ENCODE measurements at regions not wholly inside any gene's neighbourhood (a gene's known extent, or its start where the extent isn't known, plus 50 kb on each side); places are given as distances from the start of the nearest gene placed in this dataset.
"Not testable (repeated sequence)": the region's sequence is repeated elsewhere in the genome, so short reads cannot be mapped to it uniquely, and the experiment has no call there.

DNA sequence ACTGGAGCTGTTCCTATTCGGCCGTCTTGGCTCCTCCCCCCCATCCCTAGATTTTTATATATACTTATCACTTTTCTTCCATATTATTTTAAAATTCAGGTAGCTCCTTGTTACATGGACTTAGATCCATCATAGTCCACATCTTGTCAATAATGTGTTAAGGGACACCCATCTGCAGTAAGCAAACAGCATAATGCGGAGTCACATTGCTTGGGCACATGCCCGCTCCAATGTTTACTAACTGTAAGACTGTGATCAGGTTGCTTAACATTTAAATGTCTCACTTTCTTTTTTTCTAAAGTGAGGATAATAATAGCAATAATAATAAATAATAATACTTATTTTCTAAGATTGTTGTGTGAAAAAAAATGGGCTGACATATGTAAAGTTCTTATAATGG is 303.2 kb upstream of the SOX14 start:
- no peak for DNase-seq (ENCODE audit: low read depth)

DNA sequence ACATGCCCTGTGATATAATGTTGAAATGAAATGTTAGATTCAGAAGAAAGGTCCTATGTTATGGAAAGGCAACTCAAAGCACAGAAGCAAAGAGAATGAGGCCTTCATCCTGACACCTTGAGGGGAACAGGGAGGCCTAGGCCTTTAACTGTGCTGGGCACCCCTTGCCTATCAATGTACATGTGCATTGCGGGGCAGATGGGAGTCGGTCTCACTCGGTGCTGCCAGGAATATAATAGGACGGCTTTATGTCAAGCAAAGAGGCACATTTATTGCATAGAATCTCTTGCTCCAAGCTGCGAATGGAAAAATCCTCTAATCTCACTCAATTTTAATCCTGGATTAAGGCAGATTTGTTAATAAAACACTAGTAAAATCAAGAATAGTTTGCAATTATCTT is 301.0 kb upstream of the SOX14 start:
- DNase-seq (ENCODE audit: low read depth) = no peak

DNA sequence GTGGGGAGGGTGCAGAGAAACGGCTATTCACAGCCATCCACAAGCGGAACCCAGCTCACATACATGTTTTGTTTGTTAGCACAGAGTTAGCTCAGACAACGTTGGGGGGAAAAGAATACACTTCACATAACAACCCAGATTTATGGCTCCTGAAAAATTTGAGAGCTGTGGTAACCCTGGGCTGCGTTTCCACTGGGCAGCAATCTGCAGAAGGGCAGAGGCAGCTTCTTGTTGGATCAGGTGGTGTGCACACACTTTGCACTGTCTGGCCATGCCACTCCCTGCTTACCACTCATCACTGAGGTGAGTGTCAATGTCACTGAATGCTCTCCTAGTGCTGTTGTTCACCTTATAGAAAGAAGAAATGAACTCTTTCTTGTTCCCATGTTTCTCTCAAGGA is 299.8 kb upstream of the SOX14 start:
- DNase-seq (ENCODE audit: low read depth) = no peak

DNA sequence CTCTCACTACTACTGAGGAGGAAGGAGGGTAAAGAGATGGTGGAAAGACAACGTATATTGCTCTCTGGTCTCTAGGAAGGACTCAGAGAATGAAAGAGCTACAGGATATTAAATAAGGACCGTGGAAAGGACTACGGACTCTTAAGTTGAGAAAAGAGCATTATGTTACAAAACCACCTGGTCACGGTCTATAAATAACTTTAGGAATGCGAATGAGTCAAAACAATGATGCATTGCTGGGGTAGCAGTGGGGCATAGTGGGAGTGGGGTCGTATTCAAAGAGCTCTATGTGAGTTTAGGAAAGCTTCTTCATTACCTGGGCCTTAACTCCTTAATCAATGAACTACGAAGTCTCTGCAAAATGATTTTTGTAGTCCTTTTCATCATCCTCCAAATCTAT is 295.7 kb upstream of the SOX14 start:
- no peak for DNase-seq (ENCODE audit: low read depth)

DNA sequence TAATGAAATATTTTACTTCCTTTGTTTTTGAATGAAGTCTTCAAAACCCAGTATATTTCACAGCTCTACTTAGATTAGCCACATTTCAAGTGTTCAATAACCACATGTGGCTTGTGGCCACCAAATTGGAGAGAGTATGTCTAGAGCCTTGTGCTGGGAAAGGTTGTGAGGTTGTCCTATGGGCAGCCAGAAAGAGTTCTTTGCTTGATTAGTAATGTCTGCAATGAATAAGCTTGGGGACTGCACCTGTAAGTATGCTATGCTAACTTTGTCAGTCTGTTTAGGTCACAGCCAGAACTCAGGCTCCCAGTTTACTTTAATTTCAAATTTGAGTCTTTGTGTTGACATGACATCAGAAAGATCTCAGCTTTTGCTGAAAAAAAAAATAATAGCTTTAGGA is 294.9 kb upstream of the SOX14 start:
- no peak for DNase-seq (ENCODE audit: low read depth)

DNA sequence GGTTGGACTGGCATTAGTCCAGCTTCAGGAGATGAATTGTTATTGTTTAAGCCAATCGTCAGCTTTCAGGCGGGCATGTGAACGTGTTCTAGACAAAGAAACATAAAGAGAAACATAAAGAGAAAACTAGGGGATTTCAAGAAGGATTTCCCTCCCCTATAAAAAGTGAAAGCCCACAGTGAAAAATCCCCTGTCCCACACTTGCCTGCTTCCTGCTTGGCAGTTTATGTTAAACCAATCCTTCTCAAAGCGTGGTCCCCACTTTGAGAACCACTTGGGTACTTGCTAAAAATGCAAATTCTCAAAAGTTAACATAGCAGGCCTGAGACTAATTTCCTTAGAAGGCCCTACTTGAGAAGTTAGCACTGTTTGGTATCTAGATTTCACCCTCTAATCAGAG is 293.0 kb upstream of the SOX14 start:
- DNase-seq (ENCODE audit: low read depth) = no peak

DNA sequence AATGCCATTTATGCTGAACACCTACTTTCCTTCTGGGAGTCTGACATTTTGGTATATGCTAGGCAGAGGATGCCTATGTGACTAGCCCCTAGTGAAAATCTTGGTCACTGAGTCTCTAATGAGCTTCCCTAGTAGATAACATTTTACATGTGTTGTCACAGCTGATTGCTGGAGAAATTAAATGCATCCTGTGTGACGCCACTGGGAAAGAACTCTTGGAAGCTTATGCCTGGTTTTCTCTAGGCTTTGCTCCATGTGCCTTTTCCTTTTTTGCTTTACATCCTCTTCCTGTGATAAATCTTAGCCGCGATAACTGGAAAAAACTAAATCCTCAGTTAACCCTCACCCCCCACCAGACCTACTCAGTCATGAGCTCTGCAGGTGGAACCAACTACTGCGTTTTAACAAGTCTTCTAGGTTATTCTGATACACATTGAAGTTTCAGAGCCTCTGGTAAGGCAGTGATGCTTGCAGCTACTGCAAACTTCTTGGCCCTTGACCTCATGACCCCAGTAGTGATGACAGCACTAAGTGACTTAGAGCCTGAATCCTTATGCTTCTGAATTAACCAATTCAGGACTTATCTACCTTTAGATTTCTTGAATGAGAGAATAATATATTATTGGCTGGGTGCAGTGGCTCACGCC is 292.4 kb upstream of the SOX14 start:
- no peak for DNase-seq (ENCODE audit: low read depth)

DNA sequence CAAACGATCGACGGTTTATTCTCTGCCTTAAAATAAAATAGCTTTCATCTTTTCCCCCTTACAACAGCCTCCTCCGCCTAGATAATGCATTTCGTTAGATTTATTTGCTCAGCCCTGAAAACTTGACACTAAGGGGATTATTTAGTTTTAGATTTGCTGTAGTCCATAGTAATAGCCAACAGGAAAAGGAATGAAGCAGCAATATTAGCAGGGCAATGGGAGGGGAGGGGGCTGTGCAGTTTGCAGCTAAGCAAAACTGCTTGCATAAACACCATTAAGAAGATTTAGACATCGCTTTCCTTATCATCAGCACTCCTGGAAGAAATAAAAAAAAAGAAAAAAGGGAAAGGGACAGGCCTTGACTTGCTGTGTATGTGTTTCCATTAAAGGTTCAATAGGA is 286.5 kb upstream of the SOX14 start:
- DNase-seq (ENCODE audit: low read depth) = no peak

DNA sequence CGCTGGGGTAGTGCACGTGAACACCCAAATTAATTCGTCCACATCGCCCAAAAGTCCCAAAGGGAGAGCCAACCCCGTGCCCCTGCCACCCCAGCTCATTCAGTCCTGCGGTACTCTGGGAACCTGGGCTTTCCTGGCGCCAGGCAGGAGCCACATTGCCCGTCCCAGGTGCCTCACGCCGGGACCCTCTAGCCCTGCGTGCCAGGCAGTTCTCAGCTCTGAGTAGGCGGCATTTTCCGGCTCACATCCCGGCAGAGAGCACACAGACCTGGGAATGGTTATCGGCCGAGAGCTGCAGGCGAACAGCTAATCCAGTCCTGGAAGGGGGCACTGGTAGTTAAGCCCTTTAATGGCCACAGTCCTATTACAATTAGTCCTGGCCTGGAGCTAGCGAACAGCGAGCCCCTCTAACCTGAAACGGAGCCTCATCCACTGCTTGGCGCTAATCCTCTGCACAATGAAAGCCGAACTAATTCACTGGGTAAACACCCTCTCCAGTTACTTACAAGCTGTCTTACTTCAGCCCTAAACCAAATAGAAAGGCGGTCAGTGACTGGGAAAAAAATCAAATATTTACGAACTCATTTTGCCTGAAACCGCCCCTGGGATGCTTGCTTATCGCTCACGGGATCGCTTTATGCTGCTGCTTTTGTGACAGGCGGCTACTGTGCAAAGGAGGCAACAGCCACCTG is 254.6 kb upstream of the SOX14 start:
- DNase-seq (ENCODE audit: low read depth) = no peak

DNA sequence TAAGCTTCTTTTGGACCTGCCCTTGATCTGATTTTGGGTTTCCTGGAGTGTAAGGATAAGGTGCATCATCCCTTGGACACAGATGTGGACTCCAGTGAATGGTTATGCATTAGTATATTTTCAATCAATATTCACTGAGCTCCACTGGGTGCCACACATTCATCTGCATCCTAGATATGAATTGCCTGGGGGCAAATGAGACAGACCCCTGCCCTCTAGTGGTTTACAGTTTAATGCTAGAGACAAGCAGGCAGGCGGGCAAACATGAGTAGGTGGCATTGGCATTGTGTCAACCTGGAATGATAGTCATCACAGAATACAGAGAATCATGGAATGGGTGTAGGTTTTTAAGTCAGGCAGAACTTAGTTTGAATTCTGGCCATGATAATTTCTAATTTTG is 252.5 kb upstream of the SOX14 start:
- no peak for DNase-seq (ENCODE audit: low read depth)

DNA sequence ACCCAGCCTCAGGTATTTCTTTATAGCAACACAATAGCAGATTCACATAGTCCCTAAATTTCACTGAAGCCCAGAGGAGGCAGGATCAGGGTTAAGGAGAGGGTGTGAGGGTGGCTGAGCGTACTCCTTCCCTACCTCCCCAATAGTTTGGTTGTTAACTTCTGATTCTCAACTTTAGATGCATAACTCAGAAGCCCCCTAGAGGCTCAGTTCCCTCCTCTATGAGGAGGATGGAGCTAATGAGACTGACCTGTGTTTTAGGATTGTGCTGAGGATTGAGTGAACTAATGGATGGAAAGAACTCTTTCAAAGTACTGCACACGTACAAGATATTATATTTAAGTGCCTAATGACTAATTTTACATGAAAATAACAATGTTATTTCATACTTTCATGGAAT is 249.3 kb upstream of the SOX14 start:
- no peak for DNase-seq (ENCODE audit: low read depth)

DNA sequence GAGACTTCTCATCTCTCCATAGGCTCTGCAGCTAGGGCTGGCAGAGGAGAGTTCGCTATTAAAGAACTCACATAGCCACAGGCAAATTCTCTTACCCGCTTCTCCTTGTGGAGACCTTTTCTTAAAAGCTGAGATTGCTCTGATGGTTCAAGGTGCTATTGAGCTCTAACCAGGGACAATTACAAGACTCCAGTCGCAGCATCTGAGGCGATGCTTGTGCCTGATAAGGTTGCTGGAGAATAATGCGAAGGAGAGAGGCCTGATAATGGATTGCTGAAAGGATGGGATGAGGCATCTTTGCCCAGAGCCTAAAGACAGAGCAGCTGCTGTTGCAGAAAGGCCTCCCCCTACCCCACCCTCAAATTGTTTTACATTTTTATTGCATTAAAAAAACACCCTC is 244.5 kb upstream of the SOX14 start:
- DNase-seq (ENCODE audit: low read depth) = no peak

DNA sequence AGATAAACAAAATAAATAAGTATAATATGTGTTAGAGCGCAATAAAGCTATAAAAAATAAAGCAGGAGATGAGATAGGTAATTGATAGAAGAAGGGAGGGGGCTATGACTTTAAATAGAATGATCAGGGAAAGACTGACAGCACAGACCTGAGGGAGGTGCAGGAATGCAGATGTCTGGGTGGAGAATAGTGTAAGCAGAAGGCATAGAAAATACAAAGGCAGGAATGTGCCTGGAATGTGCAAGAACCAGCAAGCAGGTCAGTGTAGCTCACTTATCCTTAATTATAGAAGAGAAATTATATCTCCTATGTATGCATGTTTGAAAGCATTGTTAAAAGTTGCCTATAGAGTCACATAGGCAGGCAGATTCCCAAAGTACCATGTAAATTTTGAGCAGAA is 239.4 kb upstream of the SOX14 start:
- DNase-seq (ENCODE audit: low read depth) = no peak

DNA sequence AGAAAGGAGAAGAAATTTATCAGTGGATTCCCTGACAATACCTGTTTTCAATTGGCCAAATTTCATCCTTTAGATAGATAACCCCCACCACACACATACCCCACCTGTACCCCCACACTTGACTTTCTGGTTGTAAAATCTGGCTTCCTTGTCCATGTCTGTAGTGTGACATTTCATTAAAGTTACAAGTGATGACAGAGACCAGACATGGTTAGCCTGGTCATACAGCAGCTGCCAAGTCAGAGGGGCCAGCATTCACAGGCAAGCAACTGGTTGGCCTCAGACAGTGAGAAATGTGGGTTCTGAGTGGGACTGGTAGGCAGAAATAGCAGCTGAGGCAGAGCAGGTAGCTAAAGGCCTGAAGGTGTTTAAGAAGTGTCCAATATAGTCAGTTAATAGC is 238.6 kb upstream of the SOX14 start:
- no peak for DNase-seq (ENCODE audit: low read depth)

DNA sequence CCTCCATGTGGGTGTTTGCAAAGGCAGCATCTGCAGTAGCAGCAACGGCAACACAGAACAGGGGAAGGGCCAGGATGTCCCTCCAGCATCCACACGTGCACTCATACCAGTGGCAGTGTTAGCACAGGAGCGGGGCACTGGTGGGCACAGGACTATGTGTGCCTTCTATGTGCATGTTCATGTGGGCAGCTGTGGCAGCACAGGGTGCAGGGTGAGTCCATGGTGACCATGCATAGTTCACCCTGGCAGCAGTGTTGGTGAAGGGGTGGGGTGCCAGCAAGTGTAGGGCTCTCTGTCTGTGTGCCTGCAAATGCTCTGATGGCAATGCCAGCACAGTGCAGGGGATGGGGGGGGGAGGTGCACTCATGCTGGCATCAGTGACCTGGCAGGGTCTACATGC is 222.1 kb upstream of the SOX14 start:
- no peak for DNase-seq (ENCODE audit: low read depth)

DNA sequence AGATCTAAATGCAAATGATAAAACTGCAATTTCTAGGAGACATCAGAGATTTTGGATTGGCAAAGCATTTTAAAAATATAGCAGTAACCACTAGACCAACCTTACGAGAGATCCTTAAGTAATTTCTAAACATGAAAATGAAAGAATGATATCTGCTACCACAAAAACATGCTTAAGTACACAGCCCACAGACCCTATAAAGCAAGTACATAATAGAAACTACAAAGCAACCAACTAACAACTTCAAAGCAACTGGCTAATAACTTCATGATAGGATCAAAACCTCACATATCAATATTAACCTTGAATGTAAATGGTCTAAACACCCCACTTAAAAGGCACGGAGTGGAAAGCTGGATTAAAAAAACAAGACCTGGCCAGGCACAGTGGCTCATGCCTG is 209.9 kb upstream of the SOX14 start:
- no peak for DNase-seq (ENCODE audit: low read depth)

DNA sequence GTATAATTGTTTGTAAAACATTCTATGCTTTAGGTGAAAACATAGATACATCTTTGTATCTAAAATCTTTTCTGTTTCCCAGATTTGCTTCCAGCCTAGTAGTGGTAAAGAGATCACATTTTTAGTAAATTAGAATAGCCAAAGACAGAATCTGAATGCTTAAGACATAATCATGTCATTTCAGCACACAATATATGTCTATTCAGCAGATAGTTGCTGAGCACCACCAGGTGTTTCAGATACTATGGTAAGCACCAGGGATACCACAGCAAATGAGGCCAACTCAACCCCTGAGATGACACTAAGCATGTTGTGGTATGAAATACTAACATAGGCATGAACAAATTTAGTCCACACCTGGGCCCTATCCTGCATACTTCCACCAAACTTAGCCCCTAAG is 195.2 kb upstream of the SOX14 start:
- no peak for DNase-seq (ENCODE audit: low read depth)

DNA sequence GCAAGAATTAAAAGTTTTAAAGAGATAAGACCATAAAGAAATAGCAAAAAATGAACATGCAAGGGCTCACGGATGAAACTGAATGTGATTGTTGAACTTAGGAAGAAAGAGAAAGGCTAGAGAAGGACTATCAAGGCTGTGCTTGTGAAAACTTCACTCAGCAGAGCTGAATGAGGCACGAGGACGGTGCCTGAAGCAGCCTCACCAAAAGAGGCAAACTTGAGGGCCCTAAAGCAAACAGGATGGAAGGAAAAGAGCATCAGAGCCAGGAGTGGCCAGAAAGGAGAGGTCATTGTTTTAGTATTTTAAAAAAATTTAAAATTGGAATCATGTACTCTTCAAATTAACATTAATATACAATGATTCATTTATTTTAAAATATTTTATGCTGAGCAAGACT is 191.2 kb upstream of the SOX14 start:
- no peak for DNase-seq (ENCODE audit: low read depth)

DNA sequence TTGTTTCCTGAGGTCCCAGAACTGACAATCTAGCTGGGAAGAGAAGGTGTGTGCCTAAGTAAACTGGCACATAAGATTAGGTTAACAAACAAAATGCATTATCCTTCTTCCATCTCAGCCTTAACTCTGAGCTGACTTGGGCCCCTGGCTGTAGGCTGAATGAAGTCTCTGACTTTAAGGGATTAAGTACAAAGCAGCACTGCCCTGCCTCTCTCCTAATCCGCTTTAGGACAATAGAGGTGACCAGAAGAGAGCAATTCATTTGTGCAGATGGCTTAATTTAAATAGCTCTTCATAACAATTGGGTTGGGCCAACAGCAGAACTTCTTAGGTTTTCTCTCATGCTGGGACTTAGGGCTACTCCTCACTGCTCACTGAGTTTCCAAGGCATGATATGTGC is 181.6 kb upstream of the SOX14 start:
- DNase-seq (ENCODE audit: low read depth) = no peak

DNA sequence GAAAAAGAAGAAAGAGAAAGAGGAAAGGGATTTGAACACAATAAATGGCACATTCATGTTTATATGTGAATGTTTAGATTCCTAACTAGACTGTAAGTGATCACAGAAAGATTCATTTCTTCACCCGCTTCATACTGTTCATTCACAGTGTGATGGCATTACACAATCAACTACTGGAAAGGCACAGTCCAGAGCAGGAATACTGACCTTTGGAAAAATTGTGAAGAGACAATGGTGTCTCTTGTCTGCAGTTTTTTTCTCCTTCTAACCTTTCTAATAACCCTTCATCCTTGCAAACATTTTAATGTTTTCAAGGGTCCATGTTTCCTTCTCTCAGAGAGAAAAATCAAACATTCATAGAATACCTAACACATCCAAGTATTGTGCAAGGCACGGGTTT is 180.9 kb upstream of the SOX14 start:
- DNase-seq (ENCODE audit: low read depth) = no peak

DNA sequence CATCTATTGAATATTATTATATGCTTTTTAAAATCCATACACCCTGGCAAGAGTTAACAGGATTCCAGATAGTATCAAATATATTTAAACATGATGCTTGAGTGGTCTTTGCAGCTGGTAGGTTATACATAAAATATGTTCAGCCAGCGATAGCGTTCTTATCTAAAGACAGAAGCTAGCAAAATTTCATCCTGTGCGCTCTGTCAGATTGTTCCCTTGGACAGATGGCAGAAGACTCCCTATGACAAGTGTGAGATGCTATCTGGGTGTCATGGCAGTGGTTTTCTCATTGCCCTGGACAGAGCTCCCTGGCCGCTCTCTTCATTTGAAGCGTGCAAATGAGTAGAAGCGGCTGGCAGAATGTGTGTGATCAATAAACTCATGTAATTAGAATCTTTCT is 175.2 kb upstream of the SOX14 start:
- no peak for DNase-seq (ENCODE audit: low read depth)

DNA sequence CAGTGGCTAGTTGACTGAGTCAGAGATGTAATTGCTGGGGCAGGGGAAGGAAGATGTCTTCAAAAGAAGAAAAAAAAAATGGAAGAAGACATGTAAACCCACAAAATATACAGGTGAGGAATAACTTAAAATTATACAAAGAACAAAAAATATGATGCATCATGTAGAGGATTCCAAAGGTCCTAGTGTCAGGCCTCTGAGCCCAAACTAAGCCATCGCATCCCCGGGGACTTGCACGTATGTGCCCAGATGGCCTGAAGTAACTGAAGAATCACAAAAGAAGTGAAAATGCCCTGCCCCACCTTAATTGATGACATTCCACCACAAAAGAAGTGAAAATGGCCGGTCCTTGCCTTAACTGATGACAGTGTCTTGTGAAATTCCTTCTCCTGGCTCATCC is 168.7 kb upstream of the SOX14 start:
- DNase-seq (ENCODE audit: low read depth) = not testable (repeated sequence)

DNA sequence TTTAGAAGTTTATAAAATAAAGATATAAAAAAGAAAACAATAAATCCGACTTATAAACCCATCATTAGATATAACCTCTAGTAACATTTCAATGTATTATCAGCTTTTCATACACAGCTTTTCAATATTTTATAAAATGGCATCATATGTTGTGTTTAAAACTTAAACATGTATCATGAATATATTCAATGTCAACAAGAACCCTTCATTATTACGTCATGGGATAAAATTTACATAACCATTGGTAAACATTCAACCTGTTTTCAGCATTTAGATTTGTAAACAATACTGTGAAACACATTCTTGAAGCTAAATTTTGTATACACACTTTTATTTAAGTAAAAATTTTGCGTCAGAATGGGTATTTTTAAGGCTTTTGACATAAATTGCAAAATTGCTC is 153.4 kb upstream of the SOX14 start:
- DNase-seq (ENCODE audit: low read depth) = no peak

DNA sequence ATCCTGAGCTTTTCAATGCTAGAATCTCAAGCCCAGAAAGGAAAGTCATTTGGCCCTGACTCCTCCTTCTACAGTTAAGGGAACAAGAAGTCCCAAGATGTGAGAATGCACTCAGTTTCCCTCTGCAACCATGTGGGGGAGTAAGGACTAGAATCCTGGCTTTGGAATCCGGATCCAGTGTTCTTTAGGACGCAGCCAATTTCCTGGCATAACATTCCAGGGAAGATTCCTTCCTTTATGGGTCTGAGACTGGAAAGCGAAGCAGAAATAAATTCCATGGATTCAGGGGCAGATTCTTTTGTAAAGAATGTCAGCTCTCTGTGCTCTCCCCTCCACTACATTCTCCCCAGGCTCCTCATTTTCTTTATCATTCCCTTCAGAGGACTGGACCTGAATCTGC is 151.8 kb upstream of the SOX14 start:
- DNase-seq (ENCODE audit: low read depth) = no peak
